ENCODE measurements at regions not wholly inside any gene's neighbourhood (a gene's known extent, or its start where the extent isn't known, plus 50 kb on each side); places are given as distances from the start of the nearest gene placed in this dataset.

- intact Hi-C loops (cut with DNase I) = no loop called here
Measured at GRCh38 chr1:58864654-58865053, 80.8 kb upstream of the JUN start.

DNA sequence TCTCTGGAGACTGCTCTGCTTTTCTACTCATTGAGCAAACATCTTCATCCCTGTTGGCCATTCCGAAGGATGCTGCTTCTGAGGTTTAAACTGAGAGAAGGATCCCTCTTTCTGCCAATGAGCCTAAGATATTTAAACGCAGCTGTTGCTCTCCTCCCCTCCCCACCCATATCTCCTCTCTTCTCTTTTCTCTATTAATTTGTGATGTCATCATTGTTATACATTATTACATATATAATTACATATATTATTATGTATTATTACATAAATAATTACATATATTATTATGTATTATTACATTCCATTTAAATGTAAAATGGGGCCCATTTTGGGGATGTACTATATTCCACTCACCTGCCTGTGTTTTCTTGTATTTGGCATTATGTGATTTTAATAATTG lies 82.7 kb upstream of the JUN start:
- no peaks in the 10 kb centered on the region for H3K27me3 ChIP-seq
- no peak overlapping the region for H3K27ac ChIP-seq
- no peaks in the 10 kb centered on the region for H3K4me1 ChIP-seq
- H3K36me3 ChIP-seq = no peaks in the 10 kb centered on the region
- TF ChIP-seq, protein P1, sequence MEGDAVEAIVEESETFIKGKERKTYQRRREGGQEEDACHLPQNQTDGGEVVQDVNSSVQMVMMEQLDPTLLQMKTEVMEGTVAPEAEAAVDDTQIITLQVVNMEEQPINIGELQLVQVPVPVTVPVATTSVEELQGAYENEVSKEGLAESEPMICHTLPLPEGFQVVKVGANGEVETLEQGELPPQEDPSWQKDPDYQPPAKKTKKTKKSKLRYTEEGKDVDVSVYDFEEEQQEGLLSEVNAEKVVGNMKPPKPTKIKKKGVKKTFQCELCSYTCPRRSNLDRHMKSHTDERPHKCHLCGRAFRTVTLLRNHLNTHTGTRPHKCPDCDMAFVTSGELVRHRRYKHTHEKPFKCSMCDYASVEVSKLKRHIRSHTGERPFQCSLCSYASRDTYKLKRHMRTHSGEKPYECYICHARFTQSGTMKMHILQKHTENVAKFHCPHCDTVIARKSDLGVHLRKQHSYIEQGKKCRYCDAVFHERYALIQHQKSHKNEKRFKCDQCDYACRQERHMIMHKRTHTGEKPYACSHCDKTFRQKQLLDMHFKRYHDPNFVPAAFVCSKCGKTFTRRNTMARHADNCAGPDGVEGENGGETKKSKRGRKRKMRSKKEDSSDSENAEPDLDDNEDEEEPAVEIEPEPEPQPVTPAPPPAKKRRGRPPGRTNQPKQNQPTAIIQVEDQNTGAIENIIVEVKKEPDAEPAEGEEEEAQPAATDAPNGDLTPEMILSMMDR (IDR thresholded peaks at IDR 0.05) = no peak
- H3K4me3 ChIP-seq = no peak overlapping the region
- intact Hi-C loops (cut with DNase I) = no loop called here
- no peaks in the 10 kb centered on the region for H3K9me3 ChIP-seq
- no peak for DNase-seq (ENCODE audit: low spot score in 2 of 2)

More at GRCh38 chr1:58864654-58865053, 80.8 kb upstream of the JUN start:
- Histone ChIP-seq H3K4me3 (no peak overlapping the region), H3K36me3 (no peaks in the 10 kb centered on the region), H3K27ac (no peak overlapping the region), H3K4me1 (no peaks in the 10 kb centered on the region), H3K27me3 (no peaks in the 10 kb centered on the region), H3K9me3 (no peaks in the 10 kb centered on the region)
- DNase-seq (ENCODE audit: low spot score in 2 of 2) = no peak
- TF ChIP-seq, protein P1 (IDR thresholded peaks at IDR 0.05) = no peak

DNA sequence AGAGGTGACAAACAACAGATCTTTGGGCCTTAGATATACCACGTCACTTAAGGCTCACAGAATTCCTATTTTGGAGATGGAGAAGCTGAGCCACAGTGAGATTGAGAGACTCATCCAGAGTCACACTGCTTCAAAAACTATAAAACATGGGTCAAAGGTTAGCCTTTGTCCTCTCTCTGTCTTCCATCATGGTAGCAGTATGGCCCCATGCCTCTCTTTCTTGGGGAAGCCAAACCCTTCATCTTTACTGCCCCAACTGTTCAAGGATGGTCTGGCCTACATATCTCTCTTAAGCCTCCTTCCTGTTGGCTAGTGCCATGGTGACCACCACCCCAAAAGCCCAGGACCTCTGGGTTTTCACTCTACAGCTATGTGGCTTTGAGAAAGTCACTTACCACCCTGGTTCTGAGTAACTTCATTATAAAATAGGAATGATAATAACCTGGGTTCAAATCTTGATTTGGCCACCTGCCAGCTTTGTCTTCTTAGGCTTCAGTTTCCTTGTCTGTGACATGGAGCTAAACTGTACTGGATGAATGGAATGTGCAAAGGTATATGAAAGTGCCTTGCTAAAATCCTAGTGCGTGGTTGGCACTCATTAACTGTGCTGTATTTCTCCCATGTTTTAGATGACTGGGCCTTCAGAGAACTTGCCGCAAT lies 85.9 kb upstream of the JUN start:
- DNase-seq (ENCODE audit: low spot score in 2 of 2) = no peak
- Histone ChIP-seq H3K27ac (no peak overlapping the region), H3K4me3 (no peak overlapping the region), H3K27me3 (no peaks in the 10 kb centered on the region), H3K36me3 (no peaks in the 10 kb centered on the region), H3K9me3 (no peaks in the 10 kb centered on the region), H3K4me1 (peaks cover 0 to 5% of the 10 kb centered on the region in 2 donors)
- TF ChIP-seq, protein P1 (IDR thresholded peaks at IDR 0.05) = no peak
- intact Hi-C loops (cut with DNase I) = no loop called here

GRCh38 chr1:58870298-58870676 lies 86.4 kb upstream of the JUN start:
- H3K9me3 ChIP-seq = no peaks in the 10 kb centered on the region
- intact Hi-C loops (cut with DNase I) = no loop called here
- H3K36me3 ChIP-seq = no peaks in the 10 kb centered on the region
- no peaks in the 10 kb centered on the region for H3K27me3 ChIP-seq
- no peak overlapping the region for H3K4me3 ChIP-seq
- TF ChIP-seq, protein P1 (IDR thresholded peaks at IDR 0.05) = no peak
- peaks cover 0 to 9% of the 10 kb centered on the region in 2 donors for H3K4me1 ChIP-seq
- no peak for DNase-seq (ENCODE audit: low spot score in 2 of 2)
- no peak overlapping the region for H3K27ac ChIP-seq

DNA sequence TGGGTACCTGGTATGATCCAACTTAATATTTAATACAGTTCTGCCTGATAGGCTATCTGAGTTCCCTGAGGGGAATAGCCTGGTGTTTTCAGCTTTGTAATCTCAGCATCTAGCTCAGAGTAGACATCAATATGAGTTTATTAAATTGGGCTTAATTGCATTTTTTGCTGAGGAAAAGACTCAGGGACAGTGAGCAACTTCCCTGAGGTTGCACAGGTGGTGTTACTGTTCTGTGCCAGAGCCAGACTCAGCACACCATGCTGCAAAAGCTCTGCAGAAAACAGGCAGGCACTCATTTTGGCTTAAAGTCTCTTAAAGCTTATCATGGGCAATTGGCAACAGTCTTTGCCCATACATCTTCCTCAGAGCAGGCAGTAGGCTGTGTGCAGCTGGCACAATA lies 90.5 kb upstream of the JUN start:
- H3K4me1 ChIP-seq = peaks cover 0 to 12% of the 10 kb centered on the region in 2 donors
- peak overlapping the region; percentile 4 to 55 for H3K27ac ChIP-seq
- no peaks in the 10 kb centered on the region for H3K27me3 ChIP-seq
- intact Hi-C loops (cut with DNase I) = no loop called here
- no peaks in the 10 kb centered on the region for H3K36me3 ChIP-seq
- H3K4me3 ChIP-seq = no peak overlapping the region
- TF ChIP-seq, protein P1 (IDR thresholded peaks at IDR 0.05) = no peak
- DNase-seq (ENCODE audit: low spot score in 2 of 2) = no peak
- no peaks in the 10 kb centered on the region for H3K9me3 ChIP-seq

Data from ascending aorta (tissue), 2 donors.